ENCODE measurements at regions not wholly inside any gene's neighbourhood (a gene's known extent, or its start where the extent isn't known, plus 50 kb on each side); places are given as distances from the start of the nearest gene placed in this dataset.

DNA sequence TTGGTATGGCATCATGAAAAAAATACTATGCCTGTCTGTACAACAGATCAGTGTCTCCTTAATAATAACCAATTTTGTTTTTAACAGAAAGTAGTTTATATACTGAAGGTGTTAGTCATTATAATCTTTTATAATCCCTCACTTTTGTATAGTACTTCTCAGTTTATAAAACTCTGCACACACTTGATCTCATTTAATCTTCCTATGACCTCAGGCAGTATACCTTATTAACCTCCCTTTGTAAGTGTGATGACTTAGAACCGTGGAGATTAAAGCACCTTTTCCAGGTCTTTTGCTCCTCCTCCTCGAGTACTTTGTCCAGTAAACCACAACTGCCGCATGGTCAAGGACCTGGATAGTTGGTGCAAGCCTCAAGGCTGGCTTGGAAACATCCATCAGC lies 945.5 kb downstream of the EPHA4 start:
- no peak for TF ChIP-seq CTCF (IDR thresholded peaks at IDR 0.05)
- no peak for TF ChIP-seq POLR2AphosphoS5 (IDR thresholded peaks at IDR 0.05)
